ENCODE measurements at regions not wholly inside any gene's neighbourhood (a gene's known extent, or its start where the extent isn't known, plus 50 kb on each side); places are given as distances from the start of the nearest gene placed in this dataset.

GRCh38 chr18:24810561-24811305 lies 350.3 kb downstream of the HRH4 start:
- no peak overlapping the region for H2BK120ac ChIP-seq (ENCODE audit: low read depth, low read length)
- no peak overlapping the region for H3K18ac ChIP-seq (ENCODE audit: low read length)
- H4K8ac ChIP-seq (ENCODE audit: low read depth, low read length), result no peak overlapping the region
- H3K27me3 ChIP-seq (ENCODE audit: control insufficient read depth in 3 of 3, insufficient read depth in 3 of 3, low read depth in 1 of 3, low read length in 3 of 3), result no peaks in the 10 kb centered on the region
- no peak overlapping the region for H2BK5ac ChIP-seq (ENCODE audit: low read length)
- H3K14ac ChIP-seq (ENCODE audit: low read length), result no peak overlapping the region
- H3K79me1 ChIP-seq (ENCODE audit: low read depth, low read length), result no peaks in the 10 kb centered on the region
- no peak overlapping the region for H3K4me3 ChIP-seq (ENCODE audit: low read length in 2 of 2)
- H4K91ac ChIP-seq (ENCODE audit: low read depth, low read length, poor library complexity), result no peak overlapping the region
- no peaks in the 10 kb centered on the region for H3K36me3 ChIP-seq (replicated peaks in 1 of 2; ENCODE audit: control insufficient read depth in 2 of 2, insufficient read depth in 2 of 2, low read length in 2 of 2)
- H3K23ac ChIP-seq (ENCODE audit: low read depth, low read length, poor library complexity), result no peak overlapping the region
- peaks cover 3 to 14% of the 10 kb centered on the region in 2 donors for H3K4me1 ChIP-seq (ENCODE audit: control insufficient read depth in 2 of 2, insufficient read depth in 1 of 2, low read depth in 1 of 2, low read length in 2 of 2)
- no CpG with 5 or more reads among the region's 9 CpGs for WGBS, 2 donors (ENCODE audit: extremely low coverage in 2 of 2, insufficient read length in 2 of 2, insufficient replicate concordance in 1 of 2)
- no peak overlapping the region for H2AFZ ChIP-seq (ENCODE audit: low read length)
- no peak for DNase-seq (ENCODE audit: low spot score)
- no peak overlapping the region for H3K27ac ChIP-seq (replicated peaks; ENCODE audit: low read length)
- no peak overlapping the region for H2BK15ac ChIP-seq (ENCODE audit: low read length)
- no peak overlapping the region for H2AK5ac ChIP-seq (ENCODE audit: low read depth, low read length)
- no peak overlapping the region for H2BK12ac ChIP-seq (ENCODE audit: low read length)
- H3K9ac ChIP-seq (ENCODE audit: low read depth, low read length, poor library complexity), result no peak overlapping the region
- H3K4ac ChIP-seq (ENCODE audit: low read length), result no peak overlapping the region
- H3K9me3 ChIP-seq (replicated peaks in 1 of 2; ENCODE audit: control insufficient read depth in 2 of 2, insufficient read depth in 1 of 2, low read depth in 1 of 2, low read length in 2 of 2), result peaks cover 0 to 22% of the 10 kb centered on the region in 2 donors
- H3K4me2 ChIP-seq (ENCODE audit: insufficient read depth, low read length, poor library complexity, severe bottlenecking), result no peak overlapping the region

DNA sequence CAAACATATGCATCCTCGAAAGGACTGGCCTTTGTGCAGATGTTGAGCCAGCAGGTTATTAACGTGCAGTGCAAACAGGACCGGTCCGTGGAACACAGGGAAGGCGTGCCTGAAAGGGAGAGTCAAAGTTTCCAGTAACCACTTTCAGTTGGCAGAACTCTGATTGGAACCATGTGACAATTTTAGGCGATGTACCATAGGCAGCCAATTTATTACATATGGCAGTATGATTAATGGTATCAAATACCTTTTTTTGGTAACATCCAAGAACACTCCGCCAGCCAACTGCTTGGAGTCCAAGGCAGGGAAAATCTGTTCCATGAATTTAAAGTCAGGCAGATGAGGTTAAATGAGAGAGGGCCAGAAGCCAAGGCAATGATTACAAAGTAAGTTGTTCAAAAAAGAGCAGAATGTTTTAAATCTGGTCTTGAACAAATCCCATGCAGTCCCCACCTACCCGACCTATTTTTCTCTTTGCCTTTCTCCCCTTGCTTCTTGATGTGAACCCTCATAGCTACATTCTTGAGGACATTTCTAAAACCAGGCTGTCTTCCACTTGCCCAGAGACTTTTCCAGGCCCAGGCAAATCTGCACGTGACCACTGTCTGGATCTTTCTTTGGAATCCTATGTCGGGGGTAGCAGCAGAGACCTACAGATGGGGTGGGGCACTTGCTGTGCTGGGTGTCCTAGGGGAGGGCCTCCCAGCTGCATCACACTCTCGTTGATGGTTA lies 351.7 kb downstream of the HRH4 start:
- Histone ChIP-seq H3K4me2 (ENCODE audit: insufficient read depth, low read length, poor library complexity, severe bottlenecking) (no peak overlapping the region), H3K9ac (ENCODE audit: low read depth, low read length, poor library complexity) (no peak overlapping the region), H3K23ac (ENCODE audit: low read depth, low read length, poor library complexity) (no peak overlapping the region), H3K9me3 (replicated peaks in 1 of 2; ENCODE audit: control insufficient read depth in 2 of 2, insufficient read depth in 1 of 2, low read depth in 1 of 2, low read length in 2 of 2) (peaks cover 0 to 20% of the 10 kb centered on the region in 2 donors), H3K36me3 (replicated peaks in 1 of 2; ENCODE audit: control insufficient read depth in 2 of 2, insufficient read depth in 2 of 2, low read length in 2 of 2) (no peaks in the 10 kb centered on the region), H3K27me3 (ENCODE audit: control insufficient read depth in 3 of 3, insufficient read depth in 3 of 3, low read depth in 1 of 3, low read length in 3 of 3) (no peaks in the 10 kb centered on the region), H4K8ac (ENCODE audit: low read depth, low read length) (no peak overlapping the region), H2BK120ac (ENCODE audit: low read depth, low read length) (no peak overlapping the region), H3K27ac (replicated peaks; ENCODE audit: low read length) (no peak overlapping the region), H3K4me1 (ENCODE audit: control insufficient read depth in 2 of 2, insufficient read depth in 1 of 2, low read depth in 1 of 2, low read length in 2 of 2) (peaks cover 3 to 15% of the 10 kb centered on the region in 2 donors), H2BK15ac (ENCODE audit: low read length) (no peak overlapping the region), H3K14ac (ENCODE audit: low read length) (no peak overlapping the region), H2BK5ac (ENCODE audit: low read length) (no peak overlapping the region), H3K79me1 (ENCODE audit: low read depth, low read length) (no peaks in the 10 kb centered on the region), H3K18ac (ENCODE audit: low read length) (peak overlapping the region; percentile 28), H4K91ac (ENCODE audit: low read depth, low read length, poor library complexity) (no peak overlapping the region), H2AFZ (ENCODE audit: low read length) (no peak overlapping the region), H2BK12ac (ENCODE audit: low read length) (no peak overlapping the region), H3K4me3 (ENCODE audit: low read length in 2 of 2) (peak overlapping the region in 1 of 2 donors; percentile 31), H3K4ac (ENCODE audit: low read length) (no peak overlapping the region), H2AK5ac (ENCODE audit: low read depth, low read length) (no peak overlapping the region)
- no peak for DNase-seq (ENCODE audit: low spot score)
- no CpG with 5 or more reads among the region's 11 CpGs for WGBS, 2 donors (ENCODE audit: extremely low coverage in 2 of 2, insufficient read length in 2 of 2, insufficient replicate concordance in 1 of 2)

- Histone ChIP-seq H3K27me3 (ENCODE audit: control insufficient read depth in 3 of 3, insufficient read depth in 3 of 3, low read depth in 1 of 3, low read length in 3 of 3) (no peaks in the 10 kb centered on the region), H3K9me3 (replicated peaks in 1 of 2; ENCODE audit: control insufficient read depth in 2 of 2, insufficient read depth in 1 of 2, low read depth in 1 of 2, low read length in 2 of 2) (peaks cover 0 to 4% of the 10 kb centered on the region in 2 donors), H3K36me3 (replicated peaks in 1 of 2; ENCODE audit: control insufficient read depth in 2 of 2, insufficient read depth in 2 of 2, low read length in 2 of 2) (no peaks in the 10 kb centered on the region), H2BK120ac (ENCODE audit: low read depth, low read length) (no peak overlapping the region), H2BK12ac (ENCODE audit: low read length) (no peak overlapping the region), H3K27ac (replicated peaks; ENCODE audit: low read length) (no peak overlapping the region), H3K4ac (ENCODE audit: low read length) (no peak overlapping the region), H3K79me1 (ENCODE audit: low read depth, low read length) (no peaks in the 10 kb centered on the region), H2BK15ac (ENCODE audit: low read length) (no peak overlapping the region), H3K4me3 (ENCODE audit: low read length in 2 of 2) (no peak overlapping the region), H2AFZ (ENCODE audit: low read length) (peak overlapping the region; percentile 75), H3K9ac (ENCODE audit: low read depth, low read length, poor library complexity) (no peak overlapping the region), H3K18ac (ENCODE audit: low read length) (no peak overlapping the region), H3K4me2 (ENCODE audit: insufficient read depth, low read length, poor library complexity, severe bottlenecking) (no peak overlapping the region), H3K23ac (ENCODE audit: low read depth, low read length, poor library complexity) (no peak overlapping the region), H2AK5ac (ENCODE audit: low read depth, low read length) (no peak overlapping the region), H4K8ac (ENCODE audit: low read depth, low read length) (no peak overlapping the region), H2BK5ac (ENCODE audit: low read length) (no peak overlapping the region), H3K4me1 (ENCODE audit: control insufficient read depth in 2 of 2, insufficient read depth in 1 of 2, low read depth in 1 of 2, low read length in 2 of 2) (peaks cover 17 to 37% of the 10 kb centered on the region in 2 donors), H3K14ac (ENCODE audit: low read length) (no peak overlapping the region), H4K91ac (ENCODE audit: low read depth, low read length, poor library complexity) (no peak overlapping the region)
- WGBS, 2 donors (ENCODE audit: extremely low coverage in 2 of 2, insufficient read length in 2 of 2, insufficient replicate concordance in 1 of 2), result no CpG with 5 or more reads among the region's 3 CpGs
- no peak for DNase-seq (ENCODE audit: low spot score)
Measured at GRCh38 chr18:24814521-24814920, 354.1 kb downstream of the HRH4 start.

GRCh38 chr18:24817150-24817549 lies 356.7 kb downstream of the HRH4 start:
- no peak overlapping the region for H3K4me3 ChIP-seq (ENCODE audit: low read length in 2 of 2)
- H3K4ac ChIP-seq (ENCODE audit: low read length), result no peak overlapping the region
- no peak overlapping the region for H3K9ac ChIP-seq (ENCODE audit: low read depth, low read length, poor library complexity)
- H4K8ac ChIP-seq (ENCODE audit: low read depth, low read length), result no peak overlapping the region
- H3K36me3 ChIP-seq (replicated peaks in 1 of 2; ENCODE audit: control insufficient read depth in 2 of 2, insufficient read depth in 2 of 2, low read length in 2 of 2), result no peaks in the 10 kb centered on the region
- no peak for DNase-seq (ENCODE audit: low spot score)
- H2BK5ac ChIP-seq (ENCODE audit: low read length), result no peak overlapping the region
- no peak overlapping the region for H2BK120ac ChIP-seq (ENCODE audit: low read depth, low read length)
- H3K23ac ChIP-seq (ENCODE audit: low read depth, low read length, poor library complexity), result no peak overlapping the region
- H3K27ac ChIP-seq (replicated peaks; ENCODE audit: low read length), result no peak overlapping the region
- no peak overlapping the region for H3K14ac ChIP-seq (ENCODE audit: low read length)
- H3K27me3 ChIP-seq (ENCODE audit: control insufficient read depth in 3 of 3, insufficient read depth in 3 of 3, low read depth in 1 of 3, low read length in 3 of 3), result no peaks in the 10 kb centered on the region
- no peak overlapping the region for H2BK12ac ChIP-seq (ENCODE audit: low read length)
- H2AK5ac ChIP-seq (ENCODE audit: low read depth, low read length), result no peak overlapping the region
- no CpG with 5 or more reads among the region's 3 CpGs for WGBS, 2 donors (ENCODE audit: extremely low coverage in 2 of 2, insufficient read length in 2 of 2, insufficient replicate concordance in 1 of 2)
- H3K18ac ChIP-seq (ENCODE audit: low read length), result no peak overlapping the region
- H3K79me1 ChIP-seq (ENCODE audit: low read depth, low read length), result no peaks in the 10 kb centered on the region
- H4K91ac ChIP-seq (ENCODE audit: low read depth, low read length, poor library complexity), result no peak overlapping the region
- peaks cover 17 to 39% of the 10 kb centered on the region in 2 donors for H3K4me1 ChIP-seq (ENCODE audit: control insufficient read depth in 2 of 2, insufficient read depth in 1 of 2, low read depth in 1 of 2, low read length in 2 of 2)
- H2AFZ ChIP-seq (ENCODE audit: low read length), result peak overlapping the region; percentile 82
- no peak overlapping the region for H2BK15ac ChIP-seq (ENCODE audit: low read length)
- H3K4me2 ChIP-seq (ENCODE audit: insufficient read depth, low read length, poor library complexity, severe bottlenecking), result no peak overlapping the region
- peaks cover 0 to 4% of the 10 kb centered on the region in 2 donors for H3K9me3 ChIP-seq (replicated peaks in 1 of 2; ENCODE audit: control insufficient read depth in 2 of 2, insufficient read depth in 1 of 2, low read depth in 1 of 2, low read length in 2 of 2)
